ENCODE measurements at regions not wholly inside any gene's neighbourhood (a gene's known extent, or its start where the extent isn't known, plus 50 kb on each side); places are given as distances from the start of the nearest gene placed in this dataset.
A peak's percentile ranks its signal among the peaks of the same experiment; 100 is the strongest.
"Not testable (repeated sequence)": the region's sequence is repeated elsewhere in the genome, so short reads cannot be mapped to it uniquely, and the experiment has no call there.

GRCh38 chr14:106129904-106130661 is 603.7 kb downstream of the TMEM121 start:
- DNase-seq (ENCODE audit: low spot score) = not testable (repeated sequence)

- not testable (repeated sequence) for DNase-seq (ENCODE audit: low spot score)
These were observed 606.7 kb downstream of the TMEM121 start for GRCh38 chr14:106133126-106133525.

GRCh38 chr14:106134886-106135285 is 608.5 kb downstream of the TMEM121 start:
- no peak for DNase-seq (ENCODE audit: low spot score)

- DNase-seq (ENCODE audit: low spot score) = no peak
These were observed 615.1 kb downstream of the TMEM121 start for GRCh38 chr14:106141242-106142220.

GRCh38 chr14:106145731-106146130 is 619.3 kb downstream of the TMEM121 start:
- DNase-seq (ENCODE audit: low spot score) = not testable (repeated sequence)

GRCh38 chr14:106153362-106153955 is 627.1 kb downstream of the TMEM121 start:
- DNase-seq (ENCODE audit: low spot score) = peak; percentile 77

GRCh38 chr14:106163316-106163715 is 636.9 kb downstream of the TMEM121 start:
- DNase-seq (ENCODE audit: low spot score) = no peak

GRCh38 chr14:106163812-106164211 is 637.4 kb downstream of the TMEM121 start:
- DNase-seq (ENCODE audit: low spot score) = not testable (repeated sequence)

GRCh38 chr14:106166232-106166631 is 639.8 kb downstream of the TMEM121 start:
- no peak for DNase-seq (ENCODE audit: low spot score)

GRCh38 chr14:106166650-106167204 is 640.3 kb downstream of the TMEM121 start:
- no peak for DNase-seq (ENCODE audit: low spot score)

- not testable (repeated sequence) for DNase-seq (ENCODE audit: low spot score)
These were observed 643.8 kb downstream of the TMEM121 start for GRCh38 chr14:106170163-106170658.

- DNase-seq (ENCODE audit: low spot score) = no peak
These were observed 647.8 kb downstream of the TMEM121 start for GRCh38 chr14:106174206-106174605.

GRCh38 chr14:106177266-106178246 is 651.2 kb downstream of the TMEM121 start:
- not testable (repeated sequence) for DNase-seq (ENCODE audit: low spot score)

- no peak for DNase-seq (ENCODE audit: low spot score)
These were observed 653.4 kb downstream of the TMEM121 start for GRCh38 chr14:106179761-106180160.

GRCh38 chr14:106184771-106185170 is 658.4 kb downstream of the TMEM121 start:
- peak; percentile 48 for DNase-seq (ENCODE audit: low spot score)

- DNase-seq (ENCODE audit: low spot score) = not testable (repeated sequence)
These were observed 658.9 kb downstream of the TMEM121 start for GRCh38 chr14:106185174-106185836.

- DNase-seq (ENCODE audit: low spot score) = peak; percentile 44
These were observed 659.5 kb downstream of the TMEM121 start for GRCh38 chr14:106185837-106186233.

GRCh38 chr14:106187216-106187615 is 660.8 kb downstream of the TMEM121 start:
- DNase-seq (ENCODE audit: low spot score) = no peak

GRCh38 chr14:106192701-106193100 is 666.3 kb downstream of the TMEM121 start:
- not testable (repeated sequence) for DNase-seq (ENCODE audit: low spot score)

- DNase-seq (ENCODE audit: low spot score) = peak; percentile 24
These were observed 670.1 kb downstream of the TMEM121 start for GRCh38 chr14:106196459-106196858.
